Endodermal cell (in vitro differentiated cells): ENCODE measurements at regions not wholly inside any gene's neighbourhood (a gene's known extent, or its start where the extent isn't known, plus 50 kb on each side); places are given as distances from the start of the nearest gene placed in this dataset.

ENCODE experiments used
- DNase-seq: peaks from one replicate; pipeline ENCODE4 v3.0.0-alpha.2; 2017
- H3K27ac ChIP-seq: 2 replicates; pipeline ENCODE4 v1.5.1; 2013; ENCODE audit warnings: mild to moderate bottlenecking, low read depth, low read length, moderate library complexity
- H3K27me3 ChIP-seq: 2 replicates; pipeline ENCODE4 v1.6.1; 2013; ENCODE audit warnings: mild to moderate bottlenecking, low read length, moderate library complexity; ENCODE audit not compliant: insufficient read depth, control insufficient read depth, poor library complexity, severe bottlenecking
- H3K36me3 ChIP-seq: 2 replicates; pipeline ENCODE4 v1.7.0; 2013; ENCODE audit warnings: mild to moderate bottlenecking, low read length, moderate library complexity; ENCODE audit not compliant: control insufficient read depth, insufficient read depth
- H3K4me1 ChIP-seq: one replicate; pipeline ENCODE4 v1.7.0; 2013; ENCODE audit warnings: low read length; ENCODE audit not compliant: control insufficient read depth, insufficient read depth
- H3K4me3 ChIP-seq: 2 replicates; pipeline ENCODE4 v1.5.1; 2013; ENCODE audit warnings: mild to moderate bottlenecking, low read length, moderate library complexity
- H3K9ac ChIP-seq: 2 replicates; pipeline ENCODE4 v1.6.1; 2013; ENCODE audit warnings: mild to moderate bottlenecking, low read length, moderate library complexity; ENCODE audit not compliant: poor library complexity, severe bottlenecking; ENCODE audit errors: extremely low read depth
- H3K9me3 ChIP-seq: 2 replicates; pipeline ENCODE4 v1.6.1; 2013; ENCODE audit warnings: mild to moderate bottlenecking, low read length, moderate library complexity; ENCODE audit not compliant: control insufficient read depth
- H3K27ac Mint-ChIP-seq: 2 replicates; pipeline ENCODE4 v1.8.0; 2020; ENCODE audit warnings: mixed read lengths
- H3K27me3 Mint-ChIP-seq: 2 replicates; pipeline ENCODE4 v1.8.0; 2021; ENCODE audit warnings: mild to moderate bottlenecking, mixed read lengths; ENCODE audit not compliant: insufficient read depth
- H3K36me3 Mint-ChIP-seq: 2 replicates; pipeline ENCODE4 v1.8.0; 2020; ENCODE audit warnings: low read depth, mixed read lengths
- H3K4me1 Mint-ChIP-seq: 2 replicates; pipeline ENCODE4 v1.8.0; 2020; ENCODE audit warnings: mixed read lengths
- H3K4me3 Mint-ChIP-seq: 2 replicates; pipeline ENCODE4 v1.8.0; 2020; ENCODE audit warnings: mild to moderate bottlenecking, moderate library complexity, mixed read lengths
- H3K9me3 Mint-ChIP-seq: 2 replicates; pipeline ENCODE4 v1.8.0; 2020; ENCODE audit warnings: mild to moderate bottlenecking, mixed read lengths
- CTCF ChIP-seq: fragments of 200-600 bp; sonication (generic); conservative IDR thresholded peaks from 2 replicates; pipeline ENCODE4 v1.5.0; 2021; ENCODE audit warnings: antibody characterized with exemption, mild to moderate bottlenecking
- WGBS, 2 experiments: methylation state at CpG; one replicate each; pipeline versions ENCODE4 v1.1.5 to v1.1.7; 2013; ENCODE audit warnings: missing lambda C conversion rate in 2 of 2, mixed read lengths in 1 of 2; ENCODE audit not compliant: insufficient coverage in 1 of 2, insufficient read length in 1 of 2; 5-methylcytosine and 5-hydroxymethylcytosine counted together

GRCh38 chr18:34108206-34108605, 116.5 kb downstream of the NOL4 start:
- Histone ChIP-seq H3K4me3 (no peak overlapping the region), H3K27ac (no peak overlapping the region), H3K4me1 (no peaks in the 10 kb centered on the region), H3K9ac (no peak overlapping the region), H3K27me3 (no peaks in the 10 kb centered on the region), H3K9me3 (peaks cover 5% of the 10 kb centered on the region), H3K36me3 (no peaks in the 10 kb centered on the region)
- no peak for DNase-seq
- H3K27me3 Mint-ChIP-seq = no peaks in the 10 kb centered on the region
- peaks cover 11% of the 10 kb centered on the region for H3K9me3 Mint-ChIP-seq
- no peaks in the 10 kb centered on the region for H3K4me1 Mint-ChIP-seq
- no peak for TF ChIP-seq CTCF
- H3K27ac Mint-ChIP-seq = no peak overlapping the region
- H3K4me3 Mint-ChIP-seq = no peak overlapping the region
- no peaks in the 10 kb centered on the region for H3K36me3 Mint-ChIP-seq

- no peak for DNase-seq
- H3K9ac ChIP-seq = no peak overlapping the region
- H3K9me3 ChIP-seq = no peaks in the 10 kb centered on the region
- no peak overlapping the region for H3K27ac ChIP-seq
- Mint-ChIP-seq H3K9me3 (no peaks in the 10 kb centered on the region), H3K4me1 (no peaks in the 10 kb centered on the region), H3K27ac (no peak overlapping the region), H3K4me3 (no peak overlapping the region), H3K36me3 (no peaks in the 10 kb centered on the region), H3K27me3 (no peaks in the 10 kb centered on the region)
- no peaks in the 10 kb centered on the region for H3K27me3 ChIP-seq
- no peaks in the 10 kb centered on the region for H3K36me3 ChIP-seq
- no peaks in the 10 kb centered on the region for H3K4me1 ChIP-seq
- no peak for TF ChIP-seq CTCF
- H3K4me3 ChIP-seq = no peak overlapping the region
- 71 to 90% methylated on average over 1 to 2 of the region's 2 CpGs for WGBS, 2 experiments
Observed at GRCh38 chr18:34098109-34098508, 126.6 kb downstream of the NOL4 start.

- H3K4me1 ChIP-seq = no peaks in the 10 kb centered on the region
- H3K9me3 ChIP-seq = no peaks in the 10 kb centered on the region
- Mint-ChIP-seq H3K4me1 (no peaks in the 10 kb centered on the region), H3K36me3 (no peaks in the 10 kb centered on the region), H3K9me3 (no peaks in the 10 kb centered on the region), H3K4me3 (no peak overlapping the region), H3K27ac (no peak overlapping the region), H3K27me3 (no peaks in the 10 kb centered on the region)
- H3K27me3 ChIP-seq = no peaks in the 10 kb centered on the region
- H3K9ac ChIP-seq = no peak overlapping the region
- DNase-seq = no peak
- no peak overlapping the region for H3K4me3 ChIP-seq
- no peak for TF ChIP-seq CTCF
- no peaks in the 10 kb centered on the region for H3K36me3 ChIP-seq
- WGBS, 2 experiments = no CpG with 5 or more reads among the region's 1 CpG
- H3K27ac ChIP-seq = no peak overlapping the region
Observed at GRCh38 chr18:34097312-34097711, 127.4 kb downstream of the NOL4 start.
